ENCODE measurements at regions not wholly inside any gene's neighbourhood (a gene's known extent, or its start where the extent isn't known, plus 50 kb on each side); places are given as distances from the start of the nearest gene placed in this dataset.

- Histone ChIP-seq H3K4me3 (ENCODE audit: low read length) (no peak overlapping the region), H3K36me3 (ENCODE audit: control insufficient read depth, insufficient read depth, low read length) (no peaks in the 10 kb centered on the region), H3K27ac (ENCODE audit: low read length) (peak overlapping the region; percentile 46), H3K27me3 (ENCODE audit: control insufficient read depth, insufficient read depth, low read length) (no peaks in the 10 kb centered on the region), H3K4me1 (ENCODE audit: control insufficient read depth, insufficient read depth, low read length) (peaks cover 18% of the 10 kb centered on the region), H3K9me3 (ENCODE audit: control insufficient read depth, insufficient read depth, low read length) (no peaks in the 10 kb centered on the region)
- H3K4me3 Mint-ChIP-seq: peak overlapping the region; percentile 82
- peaks cover 0 to 4% of the 10 kb centered on the region in 2 donors for H3K27me3 Mint-ChIP-seq (ENCODE audit: low read depth in 2 of 2)
- H3K9me3 Mint-ChIP-seq: no peaks in the 10 kb centered on the region
- DNase-seq: peak; percentile 27 to 31
- intact Hi-C loops (cut with micrococcal nuclease): no loop called here
- ATAC-seq: peak; percentile 70 to 79 (median 75)
- no peak for TF ChIP-seq CTCF (IDR thresholded peaks at IDR 0.05)
- WGBS (ENCODE audit: insufficient coverage): 18% methylated on average over 19 of the region's 23 CpGs
- H3K4me1 Mint-ChIP-seq: peaks cover 16 to 17% of the 10 kb centered on the region in 2 donors
- no peaks in the 10 kb centered on the region for H3K36me3 Mint-ChIP-seq
- peak overlapping the region; percentile 60 to 95 for H3K27ac Mint-ChIP-seq
These were observed 178.4 kb downstream of the PSMG1 start for GRCh38 chr21:39004634-39005501.

- Histone ChIP-seq H3K4me3 (ENCODE audit: low read length) (no peak overlapping the region), H3K36me3 (ENCODE audit: control insufficient read depth, insufficient read depth, low read length) (no peaks in the 10 kb centered on the region), H3K4me1 (ENCODE audit: control insufficient read depth, insufficient read depth, low read length) (peaks cover 18% of the 10 kb centered on the region), H3K27ac (ENCODE audit: low read length) (peak overlapping the region; percentile 46), H3K9me3 (ENCODE audit: control insufficient read depth, insufficient read depth, low read length) (no peaks in the 10 kb centered on the region), H3K27me3 (ENCODE audit: control insufficient read depth, insufficient read depth, low read length) (no peaks in the 10 kb centered on the region)
- Mint-ChIP-seq H3K4me1 (peaks cover 16 to 17% of the 10 kb centered on the region in 2 donors), H3K9me3 (no peaks in the 10 kb centered on the region), H3K27me3 (ENCODE audit: low read depth in 2 of 2) (peaks cover 4% of the 10 kb centered on the region in 2 donors), H3K27ac (peak overlapping the region; percentile 60 to 95), H3K36me3 (no peaks in the 10 kb centered on the region), H3K4me3 (peak overlapping the region; percentile 82)
- ATAC-seq (peak; percentile 62 to 74 (median 73)), DNase-seq (peak in 1 of 2 donors; percentile 7)
- 53% methylated on average over 9 of the region's 9 CpGs for WGBS (ENCODE audit: insufficient coverage)
- no peak for TF ChIP-seq CTCF (IDR thresholded peaks at IDR 0.05)
- intact Hi-C loops (cut with micrococcal nuclease): no loop called here
These were observed 179.1 kb downstream of the PSMG1 start for GRCh38 chr21:39003982-39004633.

- TF ChIP-seq CTCF (IDR thresholded peaks at IDR 0.05): no peak
- DNase-seq (no peak), ATAC-seq (no peak)
- Mint-ChIP-seq H3K9me3 (no peaks in the 10 kb centered on the region), H3K27me3 (ENCODE audit: low read depth in 2 of 2) (peaks cover 7 to 19% of the 10 kb centered on the region in 2 donors), H3K4me1 (peaks cover 16 to 24% of the 10 kb centered on the region in 2 donors), H3K27ac (peak overlapping the region in 1 of 2 donors; percentile 16), H3K4me3 (no peak overlapping the region), H3K36me3 (no peaks in the 10 kb centered on the region)
- peaks cover 17% of the 10 kb centered on the region for H3K4me1 ChIP-seq (ENCODE audit: control insufficient read depth, insufficient read depth, low read length)
- no peak overlapping the region for H3K4me3 ChIP-seq (ENCODE audit: low read length)
- no peaks in the 10 kb centered on the region for H3K27me3 ChIP-seq (ENCODE audit: control insufficient read depth, insufficient read depth, low read length)
- 81% methylated on average over 5 of the region's 5 CpGs for WGBS (ENCODE audit: insufficient coverage)
- no peak overlapping the region for H3K27ac ChIP-seq (ENCODE audit: low read length)
- H3K9me3 ChIP-seq (ENCODE audit: control insufficient read depth, insufficient read depth, low read length): no peaks in the 10 kb centered on the region
- H3K36me3 ChIP-seq (ENCODE audit: control insufficient read depth, insufficient read depth, low read length): no peaks in the 10 kb centered on the region
- intact Hi-C loops (cut with micrococcal nuclease): no loop called here
These were observed 181.9 kb downstream of the PSMG1 start for GRCh38 chr21:39001341-39001740.
